Fibroblast of skin of abdomen (primary cell): ENCODE measurements at regions not wholly inside any gene's neighbourhood (a gene's known extent, or its start where the extent isn't known, plus 50 kb on each side); places are given as distances from the start of the nearest gene placed in this dataset.

Experiments
- DNase-seq: peaks from one replicate; pipeline ENCODE4 v3.0.0-alpha.2; 2013

DNA sequence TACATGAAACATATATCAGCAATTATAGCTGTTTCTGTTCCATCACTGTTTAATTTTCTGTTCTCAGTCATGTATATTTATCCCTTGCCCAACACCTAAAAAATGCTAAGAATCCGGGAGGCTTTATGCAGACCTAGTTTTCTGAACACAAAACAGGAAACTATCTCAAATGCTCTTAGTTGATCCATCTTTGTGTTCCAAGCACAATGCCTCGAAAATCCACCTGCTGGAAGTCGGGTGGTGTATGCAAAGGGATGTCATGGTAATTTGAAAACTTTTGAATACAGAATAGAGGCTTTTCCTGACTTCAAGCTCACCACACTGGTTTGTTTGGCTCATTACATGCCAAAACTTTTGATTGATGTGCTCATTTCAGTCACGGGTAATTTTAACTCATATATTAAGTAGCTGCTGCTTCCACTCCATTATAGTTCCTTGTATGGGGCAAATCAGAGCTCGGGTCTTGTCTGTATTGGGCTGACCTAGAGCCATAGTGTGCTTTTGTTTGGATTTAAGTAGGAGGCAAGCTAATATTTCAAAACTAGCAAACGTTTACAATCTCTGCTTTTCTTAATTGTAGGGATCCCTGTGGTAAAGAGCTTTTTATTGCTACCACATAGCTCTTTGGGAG lies 646.5 kb upstream of the EPHA7 start:
- DNase-seq = no peak

DNA sequence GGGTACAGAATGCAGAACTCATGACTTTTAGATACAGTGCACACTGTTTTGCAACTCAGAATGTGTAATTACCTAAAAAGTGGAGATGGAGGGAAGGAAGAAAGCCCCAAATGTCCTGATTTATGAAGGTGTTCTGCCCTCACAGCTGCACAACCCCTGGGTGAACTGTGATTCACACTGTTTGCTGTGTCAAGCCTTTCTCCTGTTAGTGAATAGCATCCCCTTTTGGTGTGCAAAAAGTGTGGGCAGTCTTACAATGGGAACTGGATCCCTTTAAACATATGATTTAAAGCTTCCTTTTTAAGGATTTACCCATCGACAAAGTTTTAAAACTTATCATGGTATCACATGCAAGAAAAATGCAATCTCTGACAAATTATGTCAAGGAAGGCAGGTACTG lies 633.4 kb upstream of the EPHA7 start:
- DNase-seq = no peak

DNA sequence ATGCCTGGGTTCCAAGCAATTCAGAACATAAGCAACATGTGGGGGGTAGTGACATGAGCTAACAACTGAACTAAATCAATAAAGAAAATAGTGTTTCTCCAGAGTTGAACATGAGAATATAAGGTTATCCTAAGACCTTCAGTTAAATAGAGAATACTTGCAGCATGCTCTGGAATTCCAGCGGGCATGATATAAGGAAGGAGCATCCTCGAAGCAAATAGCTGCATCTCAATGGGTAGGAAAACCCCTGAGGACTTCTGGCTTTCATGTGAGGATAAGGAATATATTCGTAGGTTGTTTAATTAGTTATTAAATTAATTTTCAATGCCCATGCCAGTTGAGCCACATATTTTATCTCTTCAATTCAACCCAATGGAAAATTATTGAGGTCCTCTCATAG lies 631.2 kb upstream of the EPHA7 start:
- no peak for DNase-seq

DNA sequence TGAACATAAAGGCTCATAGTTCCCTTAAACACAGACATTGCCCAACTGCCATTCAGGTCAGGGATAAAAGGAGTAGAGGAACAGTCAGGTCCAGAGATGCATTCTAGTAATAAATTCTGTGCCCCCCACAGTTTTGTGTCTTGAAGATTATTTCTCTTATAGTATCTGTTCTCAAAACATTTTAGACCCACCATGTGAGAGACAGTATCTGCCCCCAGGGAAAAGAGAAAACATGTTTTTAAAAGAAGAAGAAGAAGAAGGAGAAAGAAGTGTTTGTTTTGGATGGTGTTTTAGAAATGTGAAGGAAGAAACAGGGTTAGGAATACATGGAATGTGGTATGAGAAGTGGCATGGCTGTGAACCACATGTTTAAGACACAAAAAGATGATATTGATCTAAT lies 629.6 kb upstream of the EPHA7 start:
- no peak for DNase-seq

DNA sequence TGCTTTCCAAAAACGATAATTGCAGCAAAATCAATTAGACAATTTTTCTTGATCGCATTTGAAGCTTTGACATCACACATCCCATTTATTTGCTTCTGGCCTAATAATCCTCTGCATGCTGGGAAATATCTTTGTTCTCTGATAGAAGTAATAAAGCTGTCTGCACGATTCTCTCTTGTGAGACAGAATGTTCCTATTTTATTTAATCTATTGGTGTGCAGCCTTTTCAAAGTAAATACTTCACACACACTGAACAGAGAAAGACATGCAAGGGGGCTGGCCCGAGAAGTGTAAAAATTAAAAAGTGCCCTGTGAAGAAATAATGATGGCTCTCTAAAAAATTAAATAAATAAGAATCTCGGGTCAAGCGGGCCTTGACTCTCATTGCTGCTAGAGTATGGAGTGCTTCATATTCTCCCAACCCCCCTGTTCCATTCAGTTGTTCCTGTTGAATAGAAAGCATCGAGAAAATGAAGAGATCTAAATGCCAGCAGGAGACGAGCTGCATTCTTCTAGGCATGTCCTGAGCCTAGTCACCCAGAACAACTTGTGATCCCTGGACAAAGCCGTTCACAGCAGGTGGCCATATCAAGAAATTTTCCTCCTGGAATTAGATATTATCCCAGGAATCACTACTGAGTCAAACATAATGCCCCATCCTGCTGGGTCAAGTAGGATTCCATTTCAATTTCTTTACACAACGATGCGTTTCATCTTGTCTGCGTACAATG lies 625.9 kb upstream of the EPHA7 start:
- no peak for DNase-seq

DNA sequence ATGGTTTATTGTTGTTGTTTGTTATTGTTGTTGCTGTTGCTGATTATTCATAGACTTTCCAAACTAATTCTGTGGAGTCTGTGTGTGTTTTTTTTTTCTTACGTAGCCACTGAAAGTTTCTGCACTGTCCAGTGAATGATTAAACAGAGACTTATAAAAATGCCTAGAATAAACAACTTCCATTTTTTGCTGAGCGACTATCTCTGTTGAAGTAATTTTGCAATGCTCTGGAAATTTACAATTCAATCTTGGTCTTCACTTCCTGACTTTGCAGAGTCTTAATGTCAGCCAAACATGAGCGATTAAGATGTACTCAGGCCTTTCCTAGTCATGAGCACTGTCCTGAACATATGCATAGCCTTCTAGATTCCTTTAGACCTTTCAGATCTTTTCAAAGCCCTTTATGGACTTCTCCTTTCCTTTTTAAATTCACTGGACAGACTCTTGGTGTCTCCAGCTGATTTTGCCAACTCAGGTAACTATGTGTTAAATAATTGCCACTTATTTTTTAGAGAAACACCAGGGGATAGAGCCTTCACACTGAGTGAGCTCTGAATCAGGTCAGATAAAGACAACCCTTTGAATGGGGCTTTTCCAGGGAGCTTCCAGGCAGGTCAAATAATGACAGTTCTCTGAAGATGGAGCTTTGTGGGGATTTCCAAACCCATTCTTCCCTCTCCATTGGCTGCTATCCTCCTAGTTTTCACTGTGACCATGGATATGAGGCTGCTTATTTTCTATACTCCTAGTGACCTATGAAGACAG lies 622.8 kb upstream of the EPHA7 start:
- DNase-seq = no peak

DNA sequence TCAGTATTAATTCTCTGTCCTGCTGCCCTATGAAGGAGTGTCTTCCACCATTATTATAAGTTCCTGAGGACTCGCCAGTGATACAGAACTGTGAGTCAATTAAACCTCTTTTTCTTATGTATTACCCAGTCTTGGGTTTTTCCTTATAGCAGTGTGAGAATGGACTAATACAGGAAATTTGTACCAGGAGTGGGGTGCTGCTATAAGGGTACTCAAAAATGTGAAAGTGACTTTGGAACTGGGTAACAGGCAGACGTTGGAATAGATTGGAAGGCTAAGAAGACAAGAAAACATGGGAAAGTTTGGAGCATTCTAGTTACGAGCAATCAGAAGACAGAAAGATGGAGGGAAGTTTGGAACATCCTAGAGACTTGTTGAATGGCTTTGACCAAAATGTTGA lies 616.7 kb upstream of the EPHA7 start:
- no peak for DNase-seq

DNA sequence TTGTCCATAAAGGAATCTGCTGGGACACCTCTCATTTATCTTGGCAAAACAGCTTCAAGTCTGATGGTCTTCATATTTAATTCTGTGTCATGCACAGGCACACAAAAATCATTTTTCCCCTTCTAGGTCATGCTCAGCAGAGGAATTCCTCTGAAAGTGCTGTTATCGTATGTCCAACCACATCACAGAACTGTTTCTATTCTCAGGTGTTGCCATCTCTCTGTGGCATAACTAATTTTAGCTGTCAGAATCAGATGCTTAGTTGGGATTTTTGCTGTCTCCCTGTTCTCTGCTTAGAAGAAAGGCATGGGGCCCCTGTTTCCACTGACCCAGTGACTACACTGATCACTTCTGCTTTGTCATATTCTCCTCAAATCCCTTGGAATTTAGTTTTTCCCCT lies 608.0 kb upstream of the EPHA7 start:
- no peak for DNase-seq

DNA sequence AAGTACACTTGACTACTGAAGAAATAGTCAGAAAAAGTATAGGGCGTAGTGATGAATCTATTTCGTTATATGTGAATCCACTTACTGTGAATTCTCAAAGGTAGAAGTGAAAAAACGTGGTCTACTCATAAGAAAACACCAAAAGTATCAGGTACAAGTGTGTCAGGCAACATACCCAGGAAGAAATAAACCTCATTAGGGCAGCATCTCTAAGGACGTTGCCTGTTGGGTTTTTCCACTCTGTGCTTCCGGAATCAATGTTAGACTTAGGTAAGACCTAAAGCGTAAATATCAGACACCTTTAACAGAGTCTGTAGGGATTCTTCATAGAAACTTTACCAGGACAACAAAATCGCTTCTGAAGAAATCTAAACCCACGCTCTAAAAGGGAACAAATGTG lies 607.2 kb upstream of the EPHA7 start:
- no peak for DNase-seq

DNA sequence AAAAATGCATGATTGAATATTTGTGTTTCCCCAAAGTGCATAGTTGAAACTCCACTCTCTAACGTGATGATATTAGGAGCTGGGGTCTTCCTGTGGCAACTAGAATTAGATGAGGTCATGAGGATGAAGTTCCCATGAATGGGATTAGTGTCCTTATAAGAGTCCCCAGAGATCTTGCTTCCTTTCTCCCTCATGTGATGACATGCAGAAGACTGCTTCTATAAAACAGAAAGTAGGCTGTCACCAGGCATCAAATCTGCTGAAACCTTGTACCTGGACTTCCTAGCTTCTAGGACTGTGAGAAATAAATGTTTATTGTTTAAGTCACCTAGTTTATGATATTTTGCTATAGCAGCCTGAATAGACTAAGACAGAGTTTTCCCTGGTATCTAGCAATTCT lies 586.5 kb upstream of the EPHA7 start:
- no peak for DNase-seq

DNA sequence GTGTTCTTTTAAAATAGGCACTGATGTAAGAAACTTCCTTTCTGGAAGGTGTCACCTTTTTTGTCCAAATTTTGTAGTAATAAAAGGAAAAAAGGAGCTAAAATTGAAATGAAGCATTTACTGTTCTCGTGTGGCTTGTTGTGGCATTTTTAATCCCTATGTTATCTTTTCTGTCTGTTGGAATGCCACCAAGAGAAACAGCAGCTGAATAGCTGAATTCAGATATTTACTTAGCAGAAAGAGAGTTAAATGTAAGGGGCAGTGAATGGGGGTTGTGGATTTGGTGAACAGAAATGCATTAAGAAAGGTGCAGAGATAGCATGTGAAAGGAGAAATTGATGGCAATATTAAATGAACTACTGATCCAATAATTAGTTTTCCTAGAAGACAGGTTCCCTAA lies 573.6 kb upstream of the EPHA7 start:
- DNase-seq = no peak

DNA sequence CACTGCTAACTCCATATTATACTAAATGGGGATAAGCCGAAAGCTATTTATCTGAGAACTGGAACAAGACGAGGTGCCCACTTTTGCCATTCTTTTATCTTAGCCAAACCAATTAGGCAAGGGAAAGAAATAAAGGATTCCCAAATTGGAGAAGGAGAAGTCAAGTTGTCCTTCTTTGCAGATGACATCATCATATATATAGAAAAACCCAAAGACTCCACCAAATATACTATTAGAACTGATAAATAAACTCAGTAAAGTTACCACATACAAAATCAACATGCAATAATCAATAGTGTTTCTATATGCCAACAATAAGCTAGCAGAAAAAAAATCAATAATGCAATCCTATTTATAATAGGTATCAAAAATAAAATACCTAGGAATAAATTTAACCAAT lies 570.3 kb upstream of the EPHA7 start:
- no peak for DNase-seq

DNA sequence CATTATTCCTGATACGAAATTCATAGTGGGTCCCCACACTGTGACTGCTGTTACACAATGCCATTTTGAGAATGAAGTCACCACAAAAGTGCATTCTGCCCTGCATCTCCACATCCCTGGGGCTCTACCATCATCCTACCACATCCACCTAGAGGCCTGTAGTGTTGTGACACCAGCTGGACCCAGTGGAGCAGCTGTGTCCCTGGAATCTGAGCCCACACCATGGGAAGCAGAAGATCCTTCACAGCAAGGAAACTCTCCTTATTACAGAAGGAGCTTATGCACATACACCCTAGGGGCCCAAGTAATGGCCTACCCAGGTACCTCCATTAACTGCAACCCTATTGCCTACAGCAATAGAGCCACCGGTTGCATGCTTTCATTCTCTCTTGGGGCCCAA lies 566.6 kb upstream of the EPHA7 start:
- no peak for DNase-seq

DNA sequence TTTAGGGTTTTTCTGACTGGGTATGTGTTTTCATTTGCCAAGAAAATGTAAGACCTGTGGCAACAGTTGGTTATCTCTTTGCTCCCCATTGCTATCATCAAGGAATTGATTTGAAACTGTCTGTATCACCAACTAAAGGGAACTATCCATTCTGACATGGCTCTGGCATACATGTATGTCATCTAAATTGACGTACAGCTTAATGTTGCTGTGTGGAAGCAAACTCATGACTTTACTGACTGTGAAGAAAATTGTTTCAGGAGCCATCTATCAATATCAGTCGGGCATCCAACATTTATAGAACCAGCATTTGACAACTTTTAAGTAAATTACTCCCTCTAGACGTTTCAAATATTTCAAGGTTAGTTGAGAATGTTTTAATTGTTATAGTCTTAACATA lies 555.8 kb upstream of the EPHA7 start:
- no peak for DNase-seq

DNA sequence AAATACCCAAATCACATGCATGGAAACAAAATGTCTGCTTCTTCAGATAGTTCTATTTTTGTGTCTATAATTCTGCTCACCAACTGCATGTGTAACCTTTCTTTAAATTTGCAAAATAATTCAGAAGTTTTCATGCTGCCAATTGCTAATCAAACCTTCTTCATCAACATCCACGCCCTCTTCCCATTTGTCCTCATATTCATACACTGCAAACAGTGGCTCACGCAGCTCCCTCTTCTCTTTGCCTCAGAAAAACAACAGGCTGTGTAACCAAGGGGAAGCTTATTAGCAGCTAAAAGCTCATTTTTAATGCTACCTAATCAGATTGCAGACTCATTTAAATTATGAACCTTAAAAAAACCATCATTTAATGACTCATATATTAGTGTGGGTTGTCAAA lies 555.0 kb upstream of the EPHA7 start:
- DNase-seq = no peak

DNA sequence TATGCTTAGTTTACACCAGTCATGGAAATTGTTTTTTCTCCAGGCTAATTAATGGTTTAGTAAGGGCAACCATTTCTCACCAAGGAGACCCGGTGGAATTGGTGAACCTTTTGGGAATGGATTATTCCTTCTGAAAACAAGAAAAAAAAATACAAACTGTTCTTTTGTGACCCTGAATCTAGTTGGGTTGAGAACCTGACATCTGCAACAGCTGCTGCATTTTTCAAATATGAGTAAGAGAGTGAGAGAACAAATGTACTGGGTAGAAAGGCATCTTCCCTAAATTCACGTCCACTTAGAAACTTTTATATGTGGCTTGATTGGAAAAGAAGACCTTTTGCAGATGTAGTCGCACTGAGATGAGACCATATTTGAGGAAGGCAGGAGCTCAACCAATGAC lies 553.4 kb upstream of the EPHA7 start:
- no peak for DNase-seq

DNA sequence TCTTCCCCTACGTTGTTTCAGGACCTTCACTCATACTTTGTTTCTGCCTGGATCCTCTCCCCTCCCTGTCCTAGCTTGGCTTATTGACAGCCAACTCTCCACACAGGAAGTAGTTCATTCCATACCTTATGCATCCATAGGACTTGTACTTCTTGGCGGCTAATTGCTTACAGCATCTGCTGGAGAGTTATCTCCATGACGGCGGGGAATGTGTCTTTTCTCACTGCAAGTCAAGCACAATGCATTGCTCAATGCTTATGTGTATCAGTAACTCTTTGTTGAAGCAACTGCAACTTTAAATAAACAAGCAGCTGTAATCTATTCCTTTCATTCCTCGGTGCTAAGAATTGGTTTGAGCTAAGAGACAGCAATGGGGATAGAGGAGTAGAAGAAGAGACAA lies 551.3 kb upstream of the EPHA7 start:
- DNase-seq = no peak

DNA sequence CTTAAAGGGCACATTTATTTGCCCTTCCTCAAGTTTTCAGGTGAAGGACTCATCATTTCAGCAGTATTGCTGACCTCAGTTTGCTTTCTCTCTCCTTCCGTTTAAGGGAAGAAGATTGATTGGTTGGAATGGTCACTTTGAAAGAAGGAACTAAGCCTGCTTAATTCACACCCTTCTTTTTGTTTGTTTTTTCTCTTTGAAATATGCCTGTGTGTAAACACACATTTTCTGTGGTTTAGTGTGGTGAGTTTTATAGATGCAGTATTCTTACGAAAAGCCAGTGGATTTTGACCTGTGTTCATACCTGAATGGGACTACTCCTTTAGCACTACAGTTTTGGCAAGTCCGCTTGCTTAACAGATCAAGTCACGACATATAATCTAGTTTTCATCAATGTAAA lies 548.8 kb upstream of the EPHA7 start:
- DNase-seq = no peak

DNA sequence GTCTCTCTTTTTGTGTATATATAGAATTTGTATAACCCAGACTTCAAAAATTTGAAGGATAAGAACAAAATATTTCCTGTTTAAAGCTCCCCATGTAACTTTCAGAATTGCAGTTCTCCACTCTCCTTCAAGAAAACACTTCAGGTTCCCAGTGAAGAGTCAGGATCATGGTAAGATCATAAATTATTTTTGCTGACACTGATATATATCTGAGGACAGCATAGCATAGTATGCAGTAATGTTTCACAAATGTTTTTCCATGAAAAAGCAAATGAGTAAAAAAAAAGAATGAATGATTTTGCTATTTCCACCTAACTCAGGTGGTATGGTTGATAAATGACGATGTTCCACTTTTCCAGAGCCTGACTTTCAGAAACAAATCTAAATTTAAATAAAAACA lies 545.6 kb upstream of the EPHA7 start:
- DNase-seq = no peak

DNA sequence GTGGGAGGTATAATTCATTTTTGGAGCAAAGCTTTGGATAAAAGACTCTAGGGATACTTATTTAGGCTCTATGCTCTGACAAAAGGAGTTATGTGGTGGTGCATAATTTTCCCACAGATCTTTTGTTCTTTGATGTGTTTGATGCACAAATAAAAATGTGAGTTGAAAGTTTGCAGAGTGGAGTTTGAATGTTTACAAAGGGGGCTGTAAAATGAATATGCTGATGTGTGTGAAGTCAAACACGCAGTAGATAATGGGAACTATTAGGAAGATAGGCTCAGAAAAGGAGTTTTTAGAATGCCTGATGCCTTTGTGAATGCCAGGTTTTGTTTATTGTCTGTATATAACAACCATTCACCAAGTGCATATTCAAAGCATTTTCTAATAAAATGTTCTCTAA lies 545.0 kb upstream of the EPHA7 start:
- DNase-seq = no peak

DNA sequence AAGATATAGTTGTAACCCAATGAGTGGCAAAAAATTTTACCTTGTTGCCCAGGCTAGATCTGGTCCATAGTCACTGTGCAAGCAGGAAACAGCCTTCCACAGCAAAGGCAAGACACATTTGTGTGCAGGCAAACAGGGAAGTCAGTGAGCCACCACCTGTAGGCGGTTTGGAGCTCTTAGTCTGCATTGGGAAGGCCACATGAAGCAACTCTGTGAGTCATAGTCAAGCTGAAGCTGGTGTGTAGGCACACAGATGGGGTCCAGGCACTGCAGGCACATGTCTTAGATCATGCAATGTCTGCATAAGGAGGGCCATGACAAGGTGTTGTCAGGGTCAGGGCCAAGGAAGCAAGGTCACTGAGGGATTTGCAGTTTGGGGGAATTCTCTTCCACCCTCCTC lies 543.2 kb upstream of the EPHA7 start:
- no peak for DNase-seq

DNA sequence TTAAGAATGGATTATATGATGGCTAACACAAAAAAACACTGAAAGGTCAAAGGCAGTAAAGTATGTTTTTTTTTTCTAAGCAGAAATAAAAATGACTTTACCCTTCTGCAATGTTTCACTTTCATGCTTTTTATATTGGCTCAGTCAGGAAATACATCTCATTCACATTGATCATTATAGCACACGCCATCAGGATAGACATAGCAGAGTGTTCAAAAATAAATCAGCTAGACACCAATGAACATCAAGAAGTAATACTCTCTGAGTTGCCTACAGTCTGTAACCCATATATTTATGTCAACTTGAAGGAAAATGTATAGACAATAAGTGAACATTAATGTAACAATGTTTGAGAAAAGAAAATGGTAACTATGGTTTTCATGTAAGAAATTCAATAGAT lies 535.2 kb upstream of the EPHA7 start:
- no peak for DNase-seq

DNA sequence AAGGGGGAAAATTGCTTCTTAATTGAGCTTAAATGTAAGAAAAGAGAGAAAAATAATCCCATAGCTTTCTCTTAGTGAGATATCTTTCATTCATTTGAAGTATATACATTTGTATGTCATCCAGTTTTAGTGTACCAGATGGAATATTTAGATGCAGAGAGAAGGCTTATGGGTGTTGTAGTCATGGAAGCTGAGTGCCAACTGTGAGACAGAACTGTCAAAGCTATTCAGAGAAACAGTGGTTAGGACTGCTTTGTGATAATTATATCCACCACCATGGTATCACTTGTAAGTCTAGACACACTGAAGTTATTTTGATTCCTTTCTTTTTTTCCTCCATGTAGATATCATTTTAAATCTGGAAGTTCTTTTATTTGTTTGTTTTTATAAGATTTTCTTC lies 524.3 kb upstream of the EPHA7 start:
- DNase-seq = no peak

DNA sequence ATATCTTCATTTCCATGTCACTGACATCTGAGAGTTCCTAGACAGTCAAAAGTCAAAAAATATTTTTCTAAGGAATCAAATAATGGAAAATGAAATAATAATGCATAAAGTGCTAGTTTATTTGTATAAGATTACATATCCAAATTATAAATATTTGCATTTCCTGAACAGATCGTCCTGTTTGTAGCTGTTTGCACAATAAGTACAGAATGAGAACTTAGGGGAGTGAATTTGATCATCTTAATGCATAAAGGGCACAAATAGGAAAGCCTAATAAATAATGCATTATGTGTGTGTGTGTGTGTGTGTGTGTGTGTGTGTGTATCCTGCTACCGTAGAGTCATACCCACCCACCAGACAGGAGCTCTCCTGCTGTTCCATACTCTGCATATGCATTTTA lies 521.0 kb upstream of the EPHA7 start:
- no peak for DNase-seq
